ENCODE measurements at regions not wholly inside any gene's neighbourhood (a gene's known extent, or its start where the extent isn't known, plus 50 kb on each side); places are given as distances from the start of the nearest gene placed in this dataset.

DNA sequence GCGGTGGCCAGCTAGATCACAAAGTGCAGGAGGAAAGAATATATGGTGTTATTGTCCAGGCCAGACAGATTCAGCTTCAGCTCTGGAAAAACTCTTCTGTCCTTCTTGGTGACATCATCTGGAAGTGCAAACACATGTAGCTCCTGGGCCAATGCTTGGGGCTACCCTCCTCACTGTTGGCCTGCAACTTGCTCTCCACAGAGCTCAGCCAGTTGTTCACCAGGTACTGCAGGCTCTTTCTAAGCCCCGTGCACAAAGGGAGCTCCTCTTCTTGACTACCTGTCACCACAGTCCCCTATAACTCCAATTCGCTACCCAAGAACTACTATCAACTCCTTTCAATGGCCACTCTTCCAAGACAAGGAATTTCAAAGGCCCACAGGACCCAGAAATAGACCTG lies 1175.9 kb upstream of the CDH9 start:
- DNase-seq = no peak
- no peak overlapping the region for H4K8ac ChIP-seq (replicated peaks; ENCODE audit: insufficient read length, low read depth, low read length)
- no peak overlapping the region for H3K23ac ChIP-seq (ENCODE audit: insufficient read length, low read depth, low read length)
- H2AFZ ChIP-seq (ENCODE audit: low read length) = no peak overlapping the region
- H3K79me1 ChIP-seq (ENCODE audit: insufficient read depth, low read depth, low read length, poor library complexity, severe bottlenecking) = no peaks in the 10 kb centered on the region
- no peaks in the 10 kb centered on the region for H3K9me3 ChIP-seq (ENCODE audit: control insufficient read depth, low read depth, low read length)
- H3K79me2 ChIP-seq (ENCODE audit: insufficient read depth, low read length) = no peaks in the 10 kb centered on the region
- H3K27me3 ChIP-seq (ENCODE audit: insufficient read depth, low read length) = no peaks in the 10 kb centered on the region
- no peak overlapping the region for H4K5ac ChIP-seq (ENCODE audit: insufficient read length, low read depth, low read length)
- no peak overlapping the region for H3T11ph ChIP-seq (ENCODE audit: low read length)
- H3K9ac ChIP-seq (ENCODE audit: extremely low read depth, insufficient read length, low read length) = no peak overlapping the region
- H4K91ac ChIP-seq (ENCODE audit: insufficient read length, low read depth, low read length) = no peak overlapping the region
- no peaks in the 10 kb centered on the region for H3K4me1 ChIP-seq (ENCODE audit: insufficient read depth, low read length)
- no peak overlapping the region for H3K4ac ChIP-seq (ENCODE audit: low read depth, low read length)
- TF ChIP-seq, protein P1, sequence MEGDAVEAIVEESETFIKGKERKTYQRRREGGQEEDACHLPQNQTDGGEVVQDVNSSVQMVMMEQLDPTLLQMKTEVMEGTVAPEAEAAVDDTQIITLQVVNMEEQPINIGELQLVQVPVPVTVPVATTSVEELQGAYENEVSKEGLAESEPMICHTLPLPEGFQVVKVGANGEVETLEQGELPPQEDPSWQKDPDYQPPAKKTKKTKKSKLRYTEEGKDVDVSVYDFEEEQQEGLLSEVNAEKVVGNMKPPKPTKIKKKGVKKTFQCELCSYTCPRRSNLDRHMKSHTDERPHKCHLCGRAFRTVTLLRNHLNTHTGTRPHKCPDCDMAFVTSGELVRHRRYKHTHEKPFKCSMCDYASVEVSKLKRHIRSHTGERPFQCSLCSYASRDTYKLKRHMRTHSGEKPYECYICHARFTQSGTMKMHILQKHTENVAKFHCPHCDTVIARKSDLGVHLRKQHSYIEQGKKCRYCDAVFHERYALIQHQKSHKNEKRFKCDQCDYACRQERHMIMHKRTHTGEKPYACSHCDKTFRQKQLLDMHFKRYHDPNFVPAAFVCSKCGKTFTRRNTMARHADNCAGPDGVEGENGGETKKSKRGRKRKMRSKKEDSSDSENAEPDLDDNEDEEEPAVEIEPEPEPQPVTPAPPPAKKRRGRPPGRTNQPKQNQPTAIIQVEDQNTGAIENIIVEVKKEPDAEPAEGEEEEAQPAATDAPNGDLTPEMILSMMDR (conservative IDR thresholded peaks at IDR 0.05) = no peak
- H2AK5ac ChIP-seq (ENCODE audit: insufficient read length, low read length) = no peak overlapping the region
- no peak overlapping the region for H2BK15ac ChIP-seq (ENCODE audit: low read depth, low read length)
- no peak overlapping the region for H3K56ac ChIP-seq (ENCODE audit: insufficient read length, low read depth, low read length)
- no peak overlapping the region for H2BK20ac ChIP-seq (ENCODE audit: low read depth, low read length, poor library complexity, severe bottlenecking)
- H2BK12ac ChIP-seq (ENCODE audit: insufficient read length, low read depth, low read length) = no peak overlapping the region
- no peak overlapping the region for H3K4me2 ChIP-seq (ENCODE audit: insufficient read depth, insufficient read length, low read length)
- Mint-ChIP-seq H3K36me3 (ENCODE audit: insufficient read depth in 1 of 3, low read depth in 3 of 3) (no peaks in the 10 kb centered on the region), H3K4me1 (no peaks in the 10 kb centered on the region), H3K27ac (no peak overlapping the region), H3K27me3 (ENCODE audit: low read depth) (no peaks in the 10 kb centered on the region), H3K9me3 (peaks cover 3% of the 10 kb centered on the region in 2 experiments; a peak in 3 of 5 replicates), H3K4me3 (no peak overlapping the region)
- no peaks in the 10 kb centered on the region for H3K23me2 ChIP-seq (ENCODE audit: insufficient read length, low read depth, low read length, poor library complexity, severe bottlenecking)
- no peaks in the 10 kb centered on the region for H4K20me1 ChIP-seq (ENCODE audit: control insufficient read depth, insufficient read depth, insufficient read length)
- no peak overlapping the region for H2BK5ac ChIP-seq (ENCODE audit: insufficient read length, low read length)
- no peak overlapping the region for H3K27ac ChIP-seq (ENCODE audit: insufficient read length, low read depth, low read length)
- no CpG with 5 or more reads among the region's 3 CpGs for WGBS (ENCODE audit: extremely low coverage, insufficient read length, low lambda C conversion rate)
- no peak overlapping the region for H3K18ac ChIP-seq (ENCODE audit: insufficient read length, low read depth, low read length)
- H3K14ac ChIP-seq (ENCODE audit: insufficient read depth, low read length) = no peak overlapping the region
- no peak overlapping the region for H2BK120ac ChIP-seq (ENCODE audit: low read depth, low read length, poor library complexity, severe bottlenecking)

All from H9 (cell line).